Left hindlimb (tissue), 1 donor: ENCODE measurements at regions not wholly inside any gene's neighbourhood (a gene's known extent, or its start where the extent isn't known, plus 50 kb on each side); places are given as distances from the start of the nearest gene placed in this dataset.

Source experiments
- DNase-seq: peaks from one replicate; pipeline ENCODE4 v3.0.0-alpha.2; 2018

GRCh38 chr20:37598100-37598543 lies 70.4 kb upstream of the BLCAP start:
- no peak for DNase-seq

- DNase-seq, result no peak
Measured at GRCh38 chr20:37596890-37597536, 69.3 kb upstream of the BLCAP start.

DNA sequence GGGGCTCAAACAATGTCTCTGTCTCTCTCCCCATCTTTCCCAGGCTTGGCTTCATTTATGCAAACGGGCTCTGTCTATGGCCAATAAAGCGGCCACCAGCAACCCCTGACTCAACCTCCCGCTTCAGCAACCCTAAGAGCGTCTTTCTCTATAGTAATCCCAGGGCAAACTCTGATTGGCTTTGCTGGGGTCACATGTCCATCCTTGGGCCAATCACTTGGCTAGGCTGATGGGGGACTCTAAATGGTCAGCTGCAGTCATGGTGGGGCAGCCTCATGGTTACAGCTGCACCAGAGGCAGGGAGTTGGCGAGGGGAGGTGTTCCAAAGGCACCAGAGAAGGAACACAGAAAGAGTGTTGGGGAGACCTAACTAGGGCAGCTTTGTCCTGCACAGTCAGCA lies 68.5 kb upstream of the BLCAP start:
- no peak for DNase-seq

DNA sequence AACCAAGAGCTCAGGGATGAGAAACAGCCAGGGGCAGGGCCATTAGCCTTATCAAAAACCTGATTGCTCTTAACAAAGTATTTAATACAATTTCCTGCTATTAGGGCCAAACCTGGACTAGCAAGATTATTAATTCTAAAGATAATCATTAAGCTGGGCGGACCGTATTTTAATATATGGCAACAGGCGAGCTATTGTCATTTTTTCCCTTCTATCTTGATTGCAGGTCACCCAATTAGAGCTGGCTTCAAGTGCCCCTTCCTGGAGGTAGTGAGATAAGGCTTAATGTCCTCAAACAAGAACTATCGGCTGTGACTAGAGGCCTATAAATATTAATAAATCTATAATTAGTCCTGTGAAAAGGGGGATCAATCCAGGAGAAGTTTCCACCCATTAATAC lies 66.0 kb upstream of the BLCAP start:
- no peak for DNase-seq

- no peak for DNase-seq
Measured at GRCh38 chr20:37590938-37591490, 63.3 kb upstream of the BLCAP start.

DNA sequence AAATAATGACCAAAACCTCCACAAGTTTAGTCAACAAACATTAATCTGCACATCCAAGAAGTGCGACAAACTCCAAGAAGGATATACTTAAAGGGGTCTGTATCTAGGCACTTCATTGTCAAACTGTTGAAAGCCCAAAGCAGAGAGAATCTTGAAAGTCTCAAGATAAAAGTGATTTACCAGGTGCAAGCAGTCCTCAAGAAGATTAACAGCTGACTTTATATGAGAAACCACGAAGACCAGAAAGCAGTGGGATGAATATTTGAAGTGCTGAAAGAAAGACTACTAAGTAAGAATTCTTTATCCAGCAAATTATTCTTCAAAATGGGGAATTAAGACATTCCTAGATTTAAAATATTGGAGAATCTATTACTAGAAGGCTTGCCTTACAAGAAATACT lies 58.4 kb upstream of the BLCAP start:
- no peak for DNase-seq

DNA sequence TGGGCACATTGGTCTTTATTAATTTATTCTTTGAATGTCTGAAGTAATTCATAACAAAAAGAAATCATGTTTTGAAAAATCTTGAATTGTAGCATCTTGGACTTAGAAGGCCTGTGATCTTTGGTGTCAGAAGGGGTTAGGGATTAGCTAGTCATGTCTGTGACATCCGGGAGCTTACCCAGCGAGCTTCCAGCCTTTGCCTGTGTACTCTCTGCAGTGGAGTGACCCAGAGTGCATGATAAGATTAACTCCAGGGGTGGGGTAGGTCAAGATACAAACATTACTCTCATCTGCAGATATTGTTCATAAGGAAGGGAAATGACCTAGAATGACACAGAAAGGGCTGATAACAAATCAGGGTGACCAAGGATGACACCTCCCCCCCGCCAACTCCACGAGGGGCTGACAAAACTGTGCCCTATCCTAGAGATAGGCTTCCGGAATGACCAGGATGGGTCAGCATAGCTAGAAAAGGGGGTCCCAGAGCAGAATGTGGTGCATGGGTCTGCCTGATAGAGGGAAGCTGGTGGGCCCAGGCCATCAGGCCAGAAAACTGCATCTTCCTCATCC lies 56.6 kb upstream of the BLCAP start:
- no peak for DNase-seq

GRCh38 chr20:37581246-37581645 lies 53.6 kb upstream of the BLCAP start:
- no peak for DNase-seq

DNA sequence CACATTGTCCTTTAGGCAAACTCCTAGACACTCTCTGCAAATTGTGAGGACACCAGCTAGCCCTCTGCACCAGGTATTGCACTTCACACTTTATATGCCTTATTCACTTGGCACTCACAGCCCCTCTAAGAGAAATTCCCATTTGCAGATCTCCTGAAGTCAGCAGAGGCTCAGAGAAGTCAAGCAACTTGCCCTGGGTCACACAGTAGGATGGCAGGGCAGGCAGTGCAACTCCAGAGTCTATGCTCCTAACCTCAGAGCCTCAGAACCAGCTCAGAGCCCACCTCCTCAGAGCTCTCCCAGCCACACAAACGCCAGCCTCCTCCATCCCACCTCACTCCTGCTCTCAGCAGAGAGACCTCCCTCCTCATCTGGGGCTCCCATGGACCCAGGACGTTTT lies 52.4 kb upstream of the BLCAP start:
- DNase-seq, result no peak

GRCh38 chr20:37579106-37579505 lies 51.4 kb upstream of the BLCAP start:
- DNase-seq, result no peak

- DNase-seq, result no peak
Measured at GRCh38 chr20:37577981-37578380, 50.3 kb upstream of the BLCAP start.
